Parathyroid adenoma (tissue), 2 donors: ENCODE measurements at regions not wholly inside any gene's neighbourhood (a gene's known extent, or its start where the extent isn't known, plus 50 kb on each side); places are given as distances from the start of the nearest gene placed in this dataset.

Experiments used
- H2AFZ ChIP-seq: fragments of 300-600 bp; sonication (generic); one replicate; pipeline ENCODE4 v1.7.0; 2017; ENCODE audit warnings: antibody characterized with exemption, mild to moderate bottlenecking
- H3K27ac ChIP-seq: fragments of 300-600 bp; sonication (generic); one replicate; pipeline ENCODE4 v1.7.0; 2017
- H3K27me3 ChIP-seq: fragments of 300-600 bp; sonication (generic); one replicate; pipeline ENCODE4 v1.7.0; 2017; ENCODE audit warnings: low read length; ENCODE audit not compliant: control insufficient read depth, insufficient read depth
- H3K36me3 ChIP-seq: fragments of 300-600 bp; sonication (generic); one replicate; pipeline ENCODE4 v1.7.0; 2017; ENCODE audit warnings: low read length; ENCODE audit not compliant: control insufficient read depth, insufficient read depth
- H3K4me1 ChIP-seq: fragments of 300-600 bp; sonication (generic); one replicate; pipeline ENCODE4 v1.7.0; 2017; ENCODE audit warnings: control low read depth
- H3K4me2 ChIP-seq: fragments of 300-600 bp; sonication (generic); one replicate; pipeline ENCODE4 v1.7.0; 2017; ENCODE audit warnings: low read length
- H3K4me3 ChIP-seq: fragments of 300-600 bp; sonication (generic); one replicate; pipeline ENCODE4 v1.7.0; 2017; ENCODE audit warnings: low read depth, low read length
- H3K79me2 ChIP-seq: fragments of 300-600 bp; sonication (generic); one replicate; pipeline ENCODE4 v1.7.0; 2017; ENCODE audit warnings: control low read depth
- H3K9ac ChIP-seq: fragments of 300-600 bp; sonication (generic); one replicate; pipeline ENCODE4 v1.7.0; 2017; ENCODE audit warnings: mild to moderate bottlenecking
- H3K9me3 ChIP-seq: fragments of 300-600 bp; sonication (generic); one replicate; pipeline ENCODE4 v1.7.0; 2017; ENCODE audit warnings: low read length; ENCODE audit not compliant: control insufficient read depth
- CTCF ChIP-seq: fragments of 300-600 bp; sonication (generic); IDR thresholded peaks from one replicate; pipeline ENCODE4 v1.7.0; 2017; ENCODE audit warnings: antibody characterized with exemption, mild to moderate bottlenecking
- donor health status: primary hyperparathyroidism.

GRCh38 chr1:178612261-178612660 lies 99.4 kb downstream of the TEX35 start:
- H3K36me3 ChIP-seq = no peaks in the 10 kb centered on the region
- H2AFZ ChIP-seq = no peak overlapping the region
- no peaks in the 10 kb centered on the region for H3K79me2 ChIP-seq
- H3K4me3 ChIP-seq = no peak overlapping the region
- no peaks in the 10 kb centered on the region for H3K27me3 ChIP-seq
- H3K27ac ChIP-seq = no peak overlapping the region
- no peak for TF ChIP-seq CTCF
- H3K4me1 ChIP-seq = no peaks in the 10 kb centered on the region
- no peaks in the 10 kb centered on the region for H3K9me3 ChIP-seq
- no peak overlapping the region for H3K4me2 ChIP-seq
- H3K9ac ChIP-seq = no peak overlapping the region

- Histone ChIP-seq H3K4me3 (no peak overlapping the region), H3K27me3 (no peaks in the 10 kb centered on the region), H3K27ac (no peak overlapping the region), H3K4me1 (no peaks in the 10 kb centered on the region), H3K9me3 (no peaks in the 10 kb centered on the region), H2AFZ (no peak overlapping the region), H3K9ac (no peak overlapping the region), H3K79me2 (no peaks in the 10 kb centered on the region), H3K4me2 (no peak overlapping the region), H3K36me3 (no peaks in the 10 kb centered on the region)
- no peak for TF ChIP-seq CTCF
Observed at GRCh38 chr1:178613271-178613945, 100.5 kb downstream of the TEX35 start.

GRCh38 chr1:178614286-178614685 lies 101.4 kb downstream of the TEX35 start:
- Histone ChIP-seq H3K36me3 (no peaks in the 10 kb centered on the region), H3K4me2 (no peak overlapping the region), H2AFZ (no peak overlapping the region), H3K4me3 (no peak overlapping the region), H3K27me3 (no peaks in the 10 kb centered on the region), H3K4me1 (no peaks in the 10 kb centered on the region), H3K9ac (no peak overlapping the region), H3K27ac (no peak overlapping the region), H3K79me2 (no peaks in the 10 kb centered on the region), H3K9me3 (no peaks in the 10 kb centered on the region)
- TF ChIP-seq CTCF = no peak

- Histone ChIP-seq H3K79me2 (no peaks in the 10 kb centered on the region), H3K9me3 (no peaks in the 10 kb centered on the region), H3K4me3 (no peak overlapping the region), H3K4me1 (no peaks in the 10 kb centered on the region), H2AFZ (no peak overlapping the region), H3K4me2 (no peak overlapping the region), H3K9ac (no peak overlapping the region), H3K36me3 (no peaks in the 10 kb centered on the region), H3K27ac (no peak overlapping the region), H3K27me3 (no peaks in the 10 kb centered on the region)
- no peak for TF ChIP-seq CTCF
Observed at GRCh38 chr1:178619042-178619927, 105.8 kb upstream of the RALGPS2 start.
